ENCODE measurements at regions not wholly inside any gene's neighbourhood (a gene's known extent, or its start where the extent isn't known, plus 50 kb on each side); places are given as distances from the start of the nearest gene placed in this dataset.
"Not testable (repeated sequence)": the region's sequence is repeated elsewhere in the genome, so short reads cannot be mapped to it uniquely, and the experiment has no call there.

DNA sequence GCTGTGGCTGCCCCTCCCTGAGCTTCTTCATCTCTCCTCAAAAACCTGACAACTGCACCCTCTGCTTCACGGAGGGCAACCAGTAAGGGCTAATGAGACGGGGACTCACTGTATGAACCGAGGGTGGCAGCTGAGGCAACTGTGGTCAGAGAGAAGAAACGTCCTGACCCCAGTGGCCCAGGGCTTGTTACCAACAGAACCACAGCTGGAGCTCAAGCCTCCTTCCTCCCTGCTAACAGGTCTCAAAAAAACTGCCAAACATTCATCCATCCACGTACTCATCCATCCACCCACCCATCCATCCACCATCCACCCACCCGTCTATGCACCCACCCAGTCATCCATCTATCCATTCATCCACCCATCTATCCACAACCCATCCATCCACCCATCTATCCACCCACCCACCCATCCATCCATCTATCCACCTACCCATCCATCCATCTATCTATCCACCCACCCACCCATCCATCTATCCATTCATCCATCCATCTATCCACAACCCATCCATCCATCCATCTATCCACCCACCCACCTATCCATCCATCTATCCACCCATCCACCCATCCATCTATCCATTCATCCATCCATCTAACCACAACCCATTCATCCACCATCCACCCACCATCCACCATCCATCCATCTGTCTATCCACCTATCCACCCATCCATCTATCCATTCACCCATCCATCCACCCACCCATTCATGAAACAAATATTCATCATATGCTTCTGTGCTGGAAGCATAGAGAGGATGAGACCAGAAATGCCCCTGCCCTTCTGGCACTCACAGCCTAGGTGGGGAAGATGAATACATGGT, 111.7 kb downstream of the PDGFA start:
- in situ Hi-C loops (cut with HindIII; ENCODE audit: low sequenced_read_pairs), result no loop called here

DNA sequence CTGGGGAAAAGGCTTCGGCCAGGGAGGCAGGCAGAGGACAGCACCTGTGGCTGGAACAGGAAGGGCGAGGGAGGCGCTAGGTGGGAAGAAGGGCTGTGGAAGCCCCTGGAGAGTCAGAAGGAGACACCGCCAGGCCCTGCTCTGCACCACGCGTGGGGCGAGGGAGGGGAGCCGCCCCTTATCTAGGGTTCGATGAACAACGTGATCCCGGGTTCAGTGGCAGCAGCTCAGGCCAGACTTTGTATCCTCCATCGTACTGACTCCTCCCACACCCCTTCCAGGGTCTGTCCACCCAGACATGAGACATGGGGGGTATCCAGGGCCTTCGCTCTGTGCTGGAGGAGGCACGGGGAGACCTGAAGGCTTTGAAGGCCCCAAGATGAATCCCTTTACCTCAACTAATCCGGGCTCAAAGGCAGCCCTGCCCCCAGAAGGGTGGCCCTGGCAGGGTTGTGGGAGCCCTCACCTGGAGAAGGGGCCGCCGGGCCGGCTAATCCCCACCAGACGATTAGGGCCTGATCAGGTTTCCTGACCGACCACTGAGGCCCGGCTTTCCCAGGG, 110.8 kb downstream of the PDGFA start:
- in situ Hi-C loops (cut with HindIII; ENCODE audit: low sequenced_read_pairs), result no loop called here

DNA sequence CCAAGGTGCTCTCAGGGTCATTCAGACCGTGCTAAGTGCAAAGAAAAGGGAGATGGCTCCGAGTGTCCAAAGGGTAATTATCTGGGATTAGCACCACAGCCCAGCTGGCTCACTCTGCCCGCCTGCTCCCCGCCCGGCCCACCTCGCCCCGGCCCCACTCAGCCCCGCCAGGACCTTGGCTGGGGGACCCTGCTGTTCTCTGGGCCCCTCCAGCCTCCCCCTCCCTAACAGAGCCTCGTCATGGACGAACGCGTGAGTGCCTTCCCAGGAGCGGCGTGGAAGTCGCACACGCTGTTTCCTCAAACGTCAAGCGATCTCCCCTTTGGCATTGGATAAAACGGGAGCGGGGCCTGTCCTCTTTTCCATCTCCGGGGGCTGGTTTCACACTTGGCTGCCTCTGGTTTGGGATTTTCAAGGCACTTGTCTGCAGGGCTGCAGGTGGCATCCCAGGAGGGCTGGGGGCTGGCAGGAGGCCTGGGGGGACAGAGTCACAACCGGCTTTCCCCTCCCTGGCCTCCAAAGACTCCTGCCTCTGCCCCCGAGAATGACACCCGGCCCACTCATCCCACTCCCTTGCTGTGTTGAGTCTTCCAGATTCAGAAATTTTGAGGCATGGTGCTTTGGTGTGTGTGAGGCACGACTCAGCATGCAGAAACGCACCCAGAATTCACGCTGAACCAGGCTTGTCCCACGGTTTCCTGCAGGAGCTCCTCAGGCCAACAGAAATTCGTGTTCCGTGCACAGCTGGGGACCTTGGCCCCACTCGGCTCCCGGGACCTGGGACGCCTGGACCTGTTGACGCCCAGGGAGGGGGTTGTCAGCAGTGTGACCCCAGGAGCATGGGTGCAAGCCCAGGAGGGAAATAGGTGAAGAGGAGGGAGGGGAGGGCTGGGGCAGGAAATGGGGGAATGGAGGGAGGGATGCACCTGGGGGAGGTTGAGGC, 110.0 kb downstream of the PDGFA start:
- in situ Hi-C loops (cut with HindIII; ENCODE audit: low sequenced_read_pairs), result no loop called here

- in situ Hi-C loops (cut with HindIII; ENCODE audit: low sequenced_read_pairs), result no loop called here
These were observed 109.2 kb downstream of the PDGFA start for GRCh38 chr7:410395-410910.

GRCh38 chr7:411116-411515, 108.5 kb downstream of the PDGFA start:
- in situ Hi-C loops (cut with HindIII; ENCODE audit: low sequenced_read_pairs), result not testable (repeated sequence)

DNA sequence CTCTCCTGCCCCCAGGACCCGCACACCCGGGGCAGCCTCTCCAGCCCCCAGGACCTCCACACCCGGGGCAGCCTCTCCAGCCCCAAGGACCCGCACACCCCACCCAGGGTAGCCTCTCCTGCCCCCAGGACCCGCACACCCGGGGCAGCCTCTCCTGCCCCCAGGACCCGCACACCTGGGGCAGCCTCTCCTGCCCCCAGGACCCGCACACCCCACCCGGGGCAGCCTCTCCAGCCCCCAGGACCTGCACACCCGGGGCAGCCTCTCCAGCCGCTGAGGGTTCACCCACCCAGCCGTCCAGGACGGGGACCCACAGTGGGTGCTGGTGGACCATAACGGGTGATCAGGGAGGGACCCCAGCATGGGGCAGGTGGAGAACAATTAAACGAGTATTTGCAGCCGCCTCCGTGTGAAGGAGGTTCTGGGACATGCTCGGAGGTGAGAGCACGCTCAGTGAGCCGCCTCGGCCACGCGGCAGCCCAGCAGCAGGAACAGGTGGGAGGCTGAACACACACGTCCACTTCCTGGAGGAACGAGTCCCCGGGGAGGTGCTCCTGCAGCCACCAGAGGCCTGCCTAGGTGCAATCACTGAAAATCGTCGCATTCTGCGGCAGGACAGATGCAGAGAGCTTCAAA, 107.9 kb downstream of the PDGFA start:
- in situ Hi-C loops (cut with HindIII; ENCODE audit: low sequenced_read_pairs), result no loop called here

GRCh38 chr7:412313-412710, 107.3 kb downstream of the PDGFA start:
- in situ Hi-C loops (cut with HindIII; ENCODE audit: low sequenced_read_pairs), result no loop called here

DNA sequence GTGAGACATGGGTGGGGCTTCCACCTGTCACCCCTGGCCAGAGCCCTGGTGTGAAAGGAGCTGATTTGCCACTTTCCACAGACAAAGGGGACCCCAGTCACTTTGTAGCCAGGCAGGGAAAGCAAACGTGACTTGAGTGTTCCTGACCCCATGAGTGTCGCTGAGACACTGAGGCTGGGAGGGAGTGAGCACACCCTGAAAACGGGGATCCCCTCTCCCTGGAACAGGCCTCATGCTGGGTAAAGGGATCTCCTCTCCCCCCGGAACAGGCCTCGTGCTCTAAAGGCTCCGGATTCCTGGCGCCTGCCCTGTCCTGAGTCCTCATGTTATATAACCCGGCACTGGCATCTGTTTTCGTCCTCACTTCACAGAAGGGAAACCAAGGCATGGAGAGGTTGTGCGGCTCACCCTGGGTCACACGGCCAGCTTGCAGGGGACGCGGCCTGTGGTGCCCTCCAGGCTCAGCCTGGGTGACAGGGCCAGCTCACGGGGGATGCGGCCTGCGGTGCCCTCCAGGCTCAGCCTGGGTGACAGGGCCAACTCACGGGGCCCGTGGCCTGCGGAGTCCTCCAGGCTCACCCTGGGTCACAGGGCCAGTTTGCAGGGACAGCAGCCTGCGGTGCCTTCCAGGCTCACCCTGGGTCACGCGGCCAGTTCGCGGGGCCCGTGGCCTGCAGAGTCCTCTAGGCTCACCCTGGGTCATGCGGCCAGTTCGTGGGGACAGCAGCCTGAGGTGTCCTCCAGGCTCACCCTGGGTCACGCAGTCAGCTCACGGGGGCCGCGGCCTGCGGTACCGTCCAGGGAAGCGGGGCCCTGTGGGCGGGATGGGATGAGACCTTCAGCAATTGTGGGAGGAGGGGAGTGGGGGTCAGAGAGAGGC, 104.7 kb downstream of the PDGFA start:
- in situ Hi-C loops (cut with HindIII; ENCODE audit: low sequenced_read_pairs), result no loop called here

- in situ Hi-C loops (cut with HindIII; ENCODE audit: low sequenced_read_pairs), result no loop called here
These were observed 103.8 kb downstream of the PDGFA start for GRCh38 chr7:415646-416525.

- in situ Hi-C loops (cut with HindIII; ENCODE audit: low sequenced_read_pairs), result no loop called here
These were observed 102.7 kb downstream of the PDGFA start for GRCh38 chr7:416761-417624.

DNA sequence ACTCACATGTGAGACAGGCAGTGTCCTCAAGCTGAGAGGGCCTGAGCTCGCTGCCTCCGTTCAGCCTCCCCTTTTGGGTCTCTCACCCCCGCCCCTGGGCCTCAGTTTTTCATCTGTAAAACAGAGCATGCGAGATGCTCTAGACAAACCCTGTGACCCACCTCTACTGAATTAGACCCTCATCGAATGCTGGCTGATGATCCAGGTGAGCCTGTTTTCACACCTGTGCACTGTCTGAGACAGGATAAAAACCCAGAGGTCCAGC, 102.1 kb downstream of the PDGFA start:
- in situ Hi-C loops (cut with HindIII; ENCODE audit: low sequenced_read_pairs), result no loop called here

DNA sequence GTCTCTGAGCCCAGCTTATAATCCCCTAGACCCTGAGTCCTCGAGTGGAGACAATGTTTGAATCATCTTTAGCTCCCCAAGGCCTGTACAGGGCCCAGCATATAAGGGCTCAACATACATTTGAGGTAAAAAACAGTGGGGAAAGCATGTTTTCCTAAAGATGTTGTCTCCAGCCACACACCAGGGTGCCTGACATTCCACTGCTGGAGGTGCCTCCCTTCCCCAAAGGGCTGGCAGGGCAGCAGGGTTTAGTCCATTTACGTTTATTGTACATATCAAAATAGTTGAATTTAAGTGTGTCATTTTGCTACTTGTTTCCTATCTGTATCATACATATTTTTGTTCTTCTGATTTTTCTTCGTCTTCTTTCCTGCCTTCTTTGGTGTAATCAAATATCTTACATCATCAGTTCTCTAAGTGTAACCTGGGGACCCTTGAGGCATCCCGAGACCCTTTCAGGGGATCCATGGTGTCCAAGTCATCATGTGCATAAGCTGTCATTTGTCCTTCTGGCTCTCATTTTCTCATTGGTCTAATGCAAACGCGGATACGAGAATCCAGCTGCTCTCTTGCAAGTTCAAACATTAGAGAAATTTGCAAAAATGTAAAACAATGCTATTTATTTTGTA, 101.6 kb downstream of the PDGFA start:
- in situ Hi-C loops (cut with HindIII; ENCODE audit: low sequenced_read_pairs), result no loop called here

DNA sequence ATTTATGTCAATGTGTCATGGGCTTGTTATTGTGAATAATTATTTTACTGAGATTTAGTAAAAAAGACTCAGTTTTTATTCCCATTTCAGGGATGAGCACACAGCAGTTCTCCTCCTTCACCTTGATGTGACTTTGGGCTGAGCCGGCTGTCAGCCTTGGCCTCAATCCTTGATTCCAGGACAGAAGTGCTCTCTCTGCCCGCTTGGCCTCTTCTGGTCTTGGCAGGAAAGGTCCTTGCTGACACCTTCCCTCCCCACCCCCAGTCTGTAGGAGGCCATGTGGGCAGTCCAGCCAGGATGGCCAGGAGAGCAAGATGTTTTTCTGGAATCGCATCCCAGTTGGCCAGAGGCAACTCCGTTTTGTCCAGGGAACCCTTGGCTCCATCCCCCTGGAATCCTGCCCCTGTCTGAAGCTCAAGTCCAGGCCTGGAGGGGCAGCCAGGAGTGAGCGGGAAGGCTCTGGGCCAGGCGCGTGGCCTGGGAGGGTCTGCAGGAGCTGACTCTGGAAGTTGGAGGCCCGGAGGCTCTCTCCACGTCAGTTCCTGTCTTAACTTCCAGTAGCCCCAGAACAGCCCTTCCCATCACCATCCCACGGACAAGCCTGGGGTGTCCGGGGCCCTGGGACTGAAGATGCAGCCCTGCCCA, 100.9 kb downstream of the PDGFA start:
- in situ Hi-C loops (cut with HindIII; ENCODE audit: low sequenced_read_pairs), result no loop called here

DNA sequence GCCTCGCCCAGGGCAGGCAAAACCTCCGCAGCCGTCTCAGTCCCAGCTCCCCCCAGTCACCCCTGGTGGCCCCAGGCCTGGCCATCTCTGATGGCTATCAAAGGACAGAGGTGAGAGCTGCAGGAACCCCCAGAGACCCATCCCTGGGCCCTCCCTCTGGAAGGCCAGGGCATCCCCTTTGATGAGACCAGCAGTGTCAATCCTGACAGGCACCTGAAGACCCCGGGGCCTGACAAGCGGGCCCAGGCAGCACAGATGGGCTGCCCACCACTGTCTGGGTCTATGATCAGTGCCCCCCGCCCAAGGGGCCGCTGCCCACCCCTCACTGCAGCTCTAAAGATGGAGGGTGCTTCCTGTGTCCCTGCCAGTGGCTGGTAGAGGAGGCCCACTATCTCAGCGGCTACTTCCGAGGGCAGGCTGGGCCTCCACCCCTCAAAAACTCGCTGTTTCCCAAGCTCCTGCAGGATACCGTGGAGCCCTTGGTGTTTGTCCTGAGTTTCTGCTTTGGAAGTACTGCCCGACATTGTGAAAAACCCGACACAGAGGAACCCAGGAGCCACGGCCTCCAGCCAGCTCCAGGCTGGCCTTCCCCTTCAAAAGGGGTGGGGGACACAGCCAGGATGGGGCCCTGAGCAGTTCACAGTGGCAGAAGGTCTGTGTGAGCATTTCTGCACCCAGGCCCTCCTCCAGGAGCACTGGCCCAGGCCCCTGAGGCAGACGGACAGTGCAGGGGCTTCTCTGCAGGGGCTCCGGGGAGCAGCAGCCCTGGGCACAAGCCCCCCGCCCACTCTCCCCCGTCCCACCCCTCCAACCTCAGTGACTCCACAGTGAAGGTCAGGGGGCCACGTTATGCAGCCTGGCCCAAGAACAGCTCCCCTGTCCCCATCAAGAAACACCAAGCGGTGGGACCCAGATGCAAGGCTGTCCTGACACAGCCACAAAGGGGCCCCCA, 99.2 kb downstream of the PDGFA start:
- in situ Hi-C loops (cut with HindIII; ENCODE audit: low sequenced_read_pairs), result no loop called here

- in situ Hi-C loops (cut with HindIII; ENCODE audit: low sequenced_read_pairs), result no loop called here
These were observed 98.3 kb downstream of the PDGFA start for GRCh38 chr7:421136-421991.
